Right cardiac atrium (tissue), 5 donors: ENCODE measurements at regions not wholly inside any gene's neighbourhood (a gene's known extent, or its start where the extent isn't known, plus 50 kb on each side); places are given as distances from the start of the nearest gene placed in this dataset.
"Not testable (repeated sequence)": the region's sequence is repeated elsewhere in the genome, so short reads cannot be mapped to it uniquely, and the experiment has no call there.

Experiments used
- ATAC-seq, 2 donors: fragments of 200-7000 bp; cut with Tn5 transposase; one replicate each; pipeline versions ENCODE4 v1.8.0 to v1.9.1; 2020; ENCODE audit warnings: moderate library complexity in 2 of 2, mild to moderate bottlenecking in 1 of 2
- DNase-seq, 3 donors: peaks; one replicate each; pipeline ENCODE4 v3.0.0-alpha.2; 2020
- H3K27ac ChIP-seq: one replicate; pipeline ENCODE4 v1.5.1; 2013; ENCODE audit warnings: mild to moderate bottlenecking, low read length, control low read depth, moderate library complexity
- H3K27me3 ChIP-seq: one replicate; pipeline ENCODE4 v1.6.1; 2013; ENCODE audit not compliant: control insufficient read depth, insufficient read depth
- H3K4me1 ChIP-seq: one replicate; pipeline ENCODE4 v1.6.1; 2013; ENCODE audit warnings: low read length; ENCODE audit not compliant: control insufficient read depth, insufficient read depth
- H3K4me3 ChIP-seq: one replicate; pipeline ENCODE4 v1.5.1; 2013; ENCODE audit warnings: low read length, control low read depth
- H3K9me3 ChIP-seq: one replicate; pipeline ENCODE4 v1.6.1; 2013; ENCODE audit warnings: low read length; ENCODE audit not compliant: control insufficient read depth
- WGBS: extraction: QIAGEN DNeasy Blood & Tissue Kit; methylation state at CpG from one replicate; pipeline ENCODE4 v1.1.7; 2013; 5-methylcytosine and 5-hydroxymethylcytosine counted together
- intact Hi-C, 4 donors: fragments of 100-400 bp; cut with DNase I; formaldehyde crosslinking; loops; one replicate each; pipeline versions ENCODE4 v1.11.0 to v1.14.0; 2022 to 2023
- donor health status: healthy with polysubstance abuse.
- donor health status: DM: no; HTN: yes; CAD: no.
- donor health status: DM: no; HTN: no; CAD: no.
- donor health status: DM: no; HTN: yes; CAD: no; lungs with severe emphysema.
- donor health status: DM: yes; HTN: yes; CAD: no.

DNA sequence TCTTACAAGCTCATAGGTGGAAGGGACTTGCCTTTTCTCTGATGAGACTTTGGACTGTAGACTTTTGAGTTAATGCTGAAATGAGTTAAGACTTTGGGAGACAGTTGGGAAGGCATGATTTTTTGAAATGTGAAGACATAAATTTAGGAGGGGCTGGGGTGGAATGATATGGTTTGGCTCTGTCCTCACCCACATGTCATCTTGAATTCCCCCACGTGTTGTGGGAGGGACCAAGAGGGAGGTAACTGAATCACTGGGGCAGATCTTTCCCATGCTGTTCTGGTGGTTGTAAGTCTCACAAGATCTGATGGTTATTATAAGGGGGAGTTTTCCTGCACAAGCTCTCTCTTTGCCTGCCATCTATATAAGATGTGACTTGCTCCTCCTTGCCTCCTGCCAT lies 777.9 kb downstream of the CENPC start:
- Histone ChIP-seq H3K4me1 (no peaks in the 10 kb centered on the region), H3K27ac (no peak overlapping the region), H3K4me3 (no peak overlapping the region), H3K9me3 (no peaks in the 10 kb centered on the region), H3K27me3 (no peaks in the 10 kb centered on the region)
- intact Hi-C loops: no loop called here
- no peak for ATAC-seq
- DNase-seq: no peak
- WGBS: 61% methylated on average over 1 of the region's 1 CpG

DNA sequence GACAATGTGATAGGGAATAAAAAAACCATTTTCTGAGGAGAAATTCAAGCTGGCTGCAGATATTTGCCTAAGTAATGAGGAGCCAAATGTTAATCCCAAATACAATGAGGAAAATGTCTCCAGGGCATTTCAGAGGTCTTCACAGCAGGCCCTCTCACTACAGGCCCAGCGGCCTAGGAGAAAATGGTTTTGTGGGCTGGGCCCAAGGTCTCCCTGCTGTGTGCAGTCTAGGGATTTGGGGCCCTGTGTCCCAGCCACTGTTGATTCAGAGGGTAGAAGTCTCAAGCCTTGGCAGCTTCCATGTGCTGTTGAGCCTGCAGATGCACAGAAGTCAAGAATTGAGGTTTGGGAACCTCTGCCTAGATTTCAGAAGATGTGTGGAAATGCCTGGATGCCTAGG lies 778.7 kb downstream of the CENPC start:
- H3K27me3 ChIP-seq: no peaks in the 10 kb centered on the region
- WGBS: 65% methylated on average over 1 of the region's 1 CpG
- H3K4me3 ChIP-seq: no peak overlapping the region
- intact Hi-C loops: no loop called here
- no peaks in the 10 kb centered on the region for H3K9me3 ChIP-seq
- DNase-seq (peak in 1 of 3 donors; percentile 23), ATAC-seq (no peak)
- no peaks in the 10 kb centered on the region for H3K4me1 ChIP-seq
- no peak overlapping the region for H3K27ac ChIP-seq

DNA sequence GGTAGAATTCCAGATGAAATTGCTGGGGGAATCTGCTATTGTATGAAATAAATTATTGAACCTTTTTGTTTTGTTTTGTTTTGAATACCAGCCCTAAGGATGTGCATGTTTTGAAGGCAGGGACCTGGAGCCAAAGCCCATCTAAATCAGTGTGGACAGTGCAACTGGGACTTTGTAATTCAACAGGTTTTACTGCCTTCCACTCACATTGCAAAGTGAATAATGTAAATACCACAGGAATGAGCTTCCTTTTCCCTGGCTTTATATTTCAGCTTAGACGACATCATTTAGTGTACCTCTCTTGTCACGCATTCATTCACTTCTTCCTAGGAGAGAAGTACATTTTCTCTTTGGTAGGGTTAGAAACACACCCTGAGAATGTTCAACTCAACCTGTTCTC lies 795.0 kb downstream of the CENPC start:
- H3K27me3 ChIP-seq: no peaks in the 10 kb centered on the region
- no peak overlapping the region for H3K27ac ChIP-seq
- no peak overlapping the region for H3K4me3 ChIP-seq
- H3K4me1 ChIP-seq: no peaks in the 10 kb centered on the region
- H3K9me3 ChIP-seq: no peaks in the 10 kb centered on the region
- DNase-seq: no peak
- WGBS: 81% methylated on average over 2 of the region's 2 CpGs
- intact Hi-C loops: no loop called here
- no peak for ATAC-seq

DNA sequence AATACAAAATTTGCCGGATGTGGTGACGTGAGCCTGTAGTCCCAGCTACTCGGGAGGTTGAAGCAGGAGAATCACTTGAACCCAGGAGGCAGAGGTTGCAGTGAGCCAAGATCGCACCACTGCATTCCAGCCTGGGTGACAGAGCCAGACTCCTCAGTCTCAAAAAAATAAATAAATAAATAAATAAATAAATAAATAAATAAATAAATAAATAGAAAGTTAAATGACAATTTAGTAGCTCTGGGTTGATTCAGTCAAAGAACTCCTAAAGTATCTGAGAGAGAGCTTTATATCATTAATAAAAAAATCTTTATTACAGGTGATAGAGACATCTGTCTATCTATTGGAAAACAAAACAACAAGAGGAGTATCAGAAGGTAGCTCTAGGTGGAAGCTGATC lies 798.4 kb downstream of the CENPC start:
- H3K4me3 ChIP-seq, ATAC-seq, H3K4me1 ChIP-seq, H3K27ac ChIP-seq, intact Hi-C loops, DNase-seq, H3K27me3 ChIP-seq, H3K9me3 ChIP-seq: not testable (repeated sequence)
- 93% methylated on average over 4 of the region's 4 CpGs for WGBS

DNA sequence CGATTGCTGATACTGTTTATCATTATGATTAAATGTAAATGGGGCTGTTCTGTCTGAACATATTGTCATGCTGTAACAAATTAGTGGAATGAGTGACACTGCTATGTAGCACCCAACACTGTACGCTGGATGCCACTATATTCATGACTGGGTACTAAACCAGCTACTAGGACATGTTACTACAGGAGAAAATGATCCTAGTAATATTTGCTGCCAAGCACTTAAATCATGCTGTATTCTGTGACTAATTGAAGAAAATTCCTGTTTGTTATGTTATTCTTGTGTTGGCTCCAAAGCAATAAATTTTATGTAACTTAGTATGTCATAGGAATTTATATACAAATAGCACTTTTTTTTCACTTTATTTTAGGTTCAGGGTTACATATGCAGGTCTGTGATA lies 804.2 kb downstream of the CENPC start:
- DNase-seq (no peak), ATAC-seq (no peak)
- Histone ChIP-seq H3K9me3 (no peaks in the 10 kb centered on the region), H3K4me1 (no peaks in the 10 kb centered on the region), H3K27me3 (no peaks in the 10 kb centered on the region), H3K27ac (no peak overlapping the region), H3K4me3 (no peak overlapping the region)
- intact Hi-C loops: no loop called here
- WGBS: 75% methylated on average over 2 of the region's 2 CpGs

DNA sequence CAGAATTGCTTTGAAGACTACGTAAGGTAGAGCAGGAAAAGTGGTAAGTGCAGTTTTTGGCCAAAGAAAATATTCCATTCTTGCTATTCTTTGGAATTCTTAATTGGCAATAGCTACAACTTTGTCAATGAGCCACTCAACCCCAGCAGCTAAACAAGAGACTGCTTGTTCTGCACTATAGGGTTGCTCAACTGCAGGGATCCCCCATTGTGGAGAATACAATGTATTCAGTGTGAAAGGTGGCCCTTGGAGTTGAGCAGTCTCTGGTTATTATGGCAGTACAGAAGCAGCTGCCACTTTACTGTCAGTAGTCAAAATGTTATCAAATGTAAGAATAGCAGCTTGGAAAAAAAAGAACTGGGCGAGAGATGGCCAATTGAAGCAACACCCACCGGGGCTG lies 808.7 kb downstream of the CENPC start:
- ATAC-seq: peak; percentile 48 to 72
- no peak for DNase-seq
- no peaks in the 10 kb centered on the region for H3K9me3 ChIP-seq

DNA sequence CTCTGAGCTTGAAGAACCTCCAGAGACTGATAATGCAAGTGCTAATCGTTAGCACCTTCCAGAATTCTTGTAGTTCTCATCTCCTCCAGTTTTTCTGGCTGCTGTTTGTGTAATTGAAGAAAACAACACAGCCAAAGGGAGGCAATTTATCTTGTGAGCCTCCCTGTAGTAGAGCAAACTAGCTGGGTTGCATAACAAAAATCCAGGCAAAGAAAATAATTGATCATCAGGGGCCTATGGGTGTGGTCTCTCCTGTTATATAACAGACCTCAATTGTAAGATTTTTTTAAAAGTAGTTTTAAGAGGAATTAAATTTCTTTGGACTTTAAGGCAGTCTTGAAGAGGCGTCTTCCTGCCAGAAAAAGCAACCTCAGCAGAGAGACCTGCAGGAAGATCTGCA lies 817.0 kb downstream of the CENPC start:
- DNase-seq: no peak

More for the DNA sequence above, 808.7 kb downstream of the CENPC start:
- Histone ChIP-seq H3K4me1 (no peaks in the 10 kb centered on the region), H3K27me3 (no peaks in the 10 kb centered on the region), H3K27ac (no peak overlapping the region), H3K4me3 (no peak overlapping the region)
- intact Hi-C loops: no loop called here
- 49% methylated on average over 3 of the region's 3 CpGs for WGBS

DNA sequence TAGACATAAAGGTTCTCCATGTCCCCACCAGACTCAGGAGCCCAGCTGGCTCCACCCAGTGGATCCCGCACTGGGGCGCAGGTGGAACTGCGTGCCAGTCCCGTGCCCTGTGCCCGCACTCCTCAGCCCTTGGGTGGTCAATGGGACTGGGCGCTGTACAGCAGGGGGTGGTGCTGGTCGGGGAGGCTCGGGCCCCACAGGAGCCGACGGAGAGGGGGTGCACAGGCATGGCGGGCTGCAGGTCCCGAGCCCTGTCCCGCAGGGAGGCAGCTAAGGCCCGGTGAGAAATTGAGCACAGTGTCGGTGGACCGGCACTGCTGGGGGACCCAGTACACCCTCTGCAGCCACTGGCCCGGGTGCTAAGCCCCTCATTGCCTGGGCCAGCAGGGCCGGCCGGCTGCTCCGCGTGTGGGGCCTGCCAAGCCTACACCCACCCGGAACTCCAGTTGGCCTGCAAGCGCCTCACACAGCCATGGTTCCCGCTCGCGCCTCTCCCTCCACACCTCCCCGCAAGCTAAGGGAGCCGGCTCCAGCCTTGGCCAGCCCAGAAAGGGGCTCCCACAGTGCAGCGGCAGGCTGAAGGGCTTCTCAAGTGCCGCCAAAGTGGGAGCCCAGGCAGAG lies 832.9 kb downstream of the CENPC start:
- intact Hi-C loops, ATAC-seq, H3K27me3 ChIP-seq, H3K4me3 ChIP-seq, H3K9me3 ChIP-seq, H3K4me1 ChIP-seq, H3K27ac ChIP-seq: not testable (repeated sequence)
- DNase-seq: peak in 1 of 3 donors; percentile 39
- WGBS: 92% methylated on average over 30 of the region's 30 CpGs

More for the DNA sequence above, 817.0 kb downstream of the CENPC start:
- no peaks in the 10 kb centered on the region for H3K27me3 ChIP-seq
- intact Hi-C loops: no loop called here
- H3K9me3 ChIP-seq: no peaks in the 10 kb centered on the region
- ATAC-seq: no peak
- H3K27ac ChIP-seq: no peak overlapping the region
- no peaks in the 10 kb centered on the region for H3K4me1 ChIP-seq
- WGBS: 48% methylated on average over 2 of the region's 2 CpGs
- H3K4me3 ChIP-seq: no peak overlapping the region

DNA sequence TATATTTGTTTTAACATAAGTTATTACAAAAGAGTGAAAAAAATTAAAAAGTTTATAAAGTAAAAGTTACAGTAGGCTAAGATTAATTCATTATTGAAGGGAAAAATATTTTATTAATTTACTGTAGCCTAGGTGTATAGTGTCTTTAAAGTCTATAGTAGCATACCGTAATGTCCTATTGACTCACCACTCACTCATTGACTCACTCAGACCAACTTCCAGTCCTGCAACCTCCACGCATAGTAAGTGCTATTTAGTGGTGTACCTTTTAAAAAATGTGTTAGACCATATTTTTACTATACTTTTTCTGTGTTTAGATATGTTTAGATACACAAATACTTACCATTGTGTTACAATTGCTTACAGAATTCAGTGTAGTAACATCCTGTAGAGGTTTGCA lies 841.1 kb downstream of the CENPC start:
- H3K27me3 ChIP-seq: no peaks in the 10 kb centered on the region
- no peaks in the 10 kb centered on the region for H3K4me1 ChIP-seq
- H3K27ac ChIP-seq: no peak overlapping the region
- WGBS: 94% methylated on average over 2 of the region's 2 CpGs
- H3K4me3 ChIP-seq: no peak overlapping the region
- intact Hi-C loops: no loop called here
- H3K9me3 ChIP-seq: no peaks in the 10 kb centered on the region
- DNase-seq (no peak), ATAC-seq (no peak)

DNA sequence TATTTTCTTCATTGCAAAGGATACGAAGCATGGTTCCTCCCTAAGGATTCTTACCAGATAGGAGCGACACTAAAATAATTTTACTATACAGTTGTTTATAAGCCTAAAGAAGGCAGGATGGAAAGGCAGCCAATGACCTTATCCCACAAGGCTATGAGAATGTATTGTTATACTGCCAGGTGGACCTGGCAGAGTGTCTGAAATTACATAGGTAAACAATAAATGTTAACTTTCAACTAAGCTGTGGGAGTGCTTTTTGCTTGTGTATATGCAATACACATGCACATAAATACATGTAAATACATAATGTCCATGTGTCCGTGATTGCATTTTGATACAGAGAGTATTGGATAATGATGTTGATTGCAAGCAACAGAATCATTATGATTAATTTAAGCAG lies 850.6 kb downstream of the CENPC start:
- no peak for DNase-seq
- 68% methylated on average over 3 of the region's 3 CpGs for WGBS

DNA sequence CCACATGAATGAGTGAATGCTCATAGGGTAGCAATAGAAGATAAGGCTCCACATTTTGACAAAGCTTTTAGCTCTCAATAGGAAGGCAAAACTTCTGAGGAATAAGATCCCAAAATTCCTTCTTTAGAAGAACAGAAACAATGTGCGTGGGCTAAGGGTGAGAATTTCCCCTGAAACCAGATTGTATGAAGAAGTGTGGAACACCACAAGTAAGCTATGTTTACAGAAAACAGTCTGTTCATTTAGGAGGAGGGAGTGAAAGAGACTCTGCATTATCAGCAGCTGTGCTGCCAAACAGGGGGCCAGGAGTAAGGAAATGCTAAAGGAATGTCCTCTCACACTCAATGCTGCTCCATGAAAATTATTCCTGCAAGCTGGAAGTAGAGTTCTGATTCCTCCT lies 851.6 kb downstream of the CENPC start:
- no peak for ATAC-seq
- Histone ChIP-seq H3K27me3 (no peaks in the 10 kb centered on the region), H3K4me3 (no peak overlapping the region), H3K9me3 (no peaks in the 10 kb centered on the region), H3K4me1 (no peaks in the 10 kb centered on the region), H3K27ac (no peak overlapping the region)
- intact Hi-C loops: no loop called here
- 36% methylated on average over 1 of the region's 1 CpG for WGBS
- DNase-seq: no peak

More for the DNA sequence above, 850.6 kb downstream of the CENPC start:
- no peaks in the 10 kb centered on the region for H3K9me3 ChIP-seq
- intact Hi-C loops: no loop called here
- H3K4me1 ChIP-seq: no peaks in the 10 kb centered on the region
- H3K27ac ChIP-seq: no peak overlapping the region
- no peak overlapping the region for H3K4me3 ChIP-seq
- no peak for ATAC-seq
- no peaks in the 10 kb centered on the region for H3K27me3 ChIP-seq

DNA sequence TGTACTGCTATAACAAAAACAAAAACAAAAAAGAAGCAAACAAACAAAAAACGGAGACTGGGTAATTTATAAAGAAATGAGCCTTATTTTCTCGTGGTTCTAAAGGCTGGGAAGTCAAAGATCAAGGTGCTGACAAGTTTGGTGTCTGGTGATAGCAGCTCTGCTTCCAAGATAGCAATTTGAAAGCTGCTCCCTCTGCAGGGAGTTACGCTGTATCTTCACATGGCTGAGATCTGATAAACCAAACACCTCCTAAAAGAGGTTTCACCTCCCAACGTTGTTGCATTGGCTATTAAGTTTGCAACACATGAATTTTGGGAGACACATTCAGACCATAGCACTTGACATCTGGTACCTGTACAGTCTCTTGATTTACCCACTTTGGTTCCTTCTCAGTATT lies 854.2 kb downstream of the CENPC start:
- intact Hi-C loops: no loop called here
- no peak overlapping the region for H3K27ac ChIP-seq
- DNase-seq: no peak
- ATAC-seq: no peak
- no peak overlapping the region for H3K4me3 ChIP-seq
- no peaks in the 10 kb centered on the region for H3K9me3 ChIP-seq
- 42% methylated on average over 4 of the region's 4 CpGs for WGBS
- H3K4me1 ChIP-seq: no peaks in the 10 kb centered on the region
- H3K27me3 ChIP-seq: no peaks in the 10 kb centered on the region
